DMS79 (cell line): ENCODE measurements at regions not wholly inside any gene's neighbourhood (a gene's known extent, or its start where the extent isn't known, plus 50 kb on each side); places are given as distances from the start of the nearest gene placed in this dataset.
A peak's percentile ranks its signal among the peaks of the same experiment; 100 is the strongest.

Source experiments
- DNase-seq: peaks from one replicate; lab custom pipeline; 2025; lab: John Stamatoyannopoulos, UW

- no peak for DNase-seq
These were observed 98.4 kb upstream of the PAPOLG start for GRCh38 chr2:60657673-60658072.

- DNase-seq, result no peak
These were observed 97.0 kb upstream of the PAPOLG start for GRCh38 chr2:60659026-60659425.

- DNase-seq, result no peak
These were observed 94.9 kb upstream of the PAPOLG start for GRCh38 chr2:60661073-60661738.

GRCh38 chr2:60662781-60663180 is 93.3 kb upstream of the PAPOLG start:
- DNase-seq, result no peak

GRCh38 chr2:60671966-60672365 is 84.1 kb upstream of the PAPOLG start:
- DNase-seq, result no peak

- DNase-seq, result peak; percentile 33
These were observed 81.4 kb upstream of the PAPOLG start for GRCh38 chr2:60674524-60675165.

GRCh38 chr2:60675301-60675700 is 80.8 kb upstream of the PAPOLG start:
- DNase-seq, result no peak

- DNase-seq, result no peak
These were observed 79.2 kb upstream of the PAPOLG start for GRCh38 chr2:60676706-60677330.

GRCh38 chr2:60677356-60677755 is 78.7 kb upstream of the PAPOLG start:
- no peak for DNase-seq

- DNase-seq, result no peak
These were observed 77.5 kb upstream of the PAPOLG start for GRCh38 chr2:60678551-60678950.

- DNase-seq, result no peak
These were observed 76.9 kb upstream of the PAPOLG start for GRCh38 chr2:60679036-60679780.

GRCh38 chr2:60693551-60693950 is 62.5 kb upstream of the PAPOLG start:
- no peak for DNase-seq

GRCh38 chr2:60695793-60696192 is 60.3 kb upstream of the PAPOLG start:
- no peak for DNase-seq

- no peak for DNase-seq
These were observed 56.5 kb upstream of the PAPOLG start for GRCh38 chr2:60699617-60700016.

GRCh38 chr2:60706021-60706420 is 50.0 kb upstream of the PAPOLG start:
- DNase-seq, result no peak
